GM23338 (cell line): ENCODE measurements at regions not wholly inside any gene's neighbourhood (a gene's known extent, or its start where the extent isn't known, plus 50 kb on each side); places are given as distances from the start of the nearest gene placed in this dataset.

Source experiments
- EZH2phosphoT487 ChIP-seq: fragments of 200-600 bp; sonication (generic); IDR thresholded peaks from one replicate; pipeline ENCODE4 v1.8.1; 2018; ENCODE audit warnings: antibody characterized with exemption; ENCODE audit not compliant: unreplicated experiment
- JUNB ChIP-seq: IDR thresholded peaks from one replicate; pipeline ENCODE4 v1.6.1; 2016; ENCODE audit warnings: antibody characterized with exemption; ENCODE audit not compliant: unreplicated experiment
- POLR2AphosphoS5 ChIP-seq: IDR thresholded peaks from 2 replicates; pipeline ENCODE4 v1.6.1; 2016; ENCODE audit warnings: antibody characterized with exemption, low read depth
- STAT1 ChIP-seq: IDR thresholded peaks from one replicate; pipeline ENCODE4 v1.6.1; 2016; ENCODE audit warnings: antibody characterized with exemption; ENCODE audit not compliant: unreplicated experiment
- TF ChIP-seq, protein P1 (sequence below): fragments of 250-450 bp; sonication (Bioruptor Pico); IDR thresholded peaks from 2 replicates; pipeline ENCODE4 v1.5.0; 2020; ENCODE audit warnings: mild to moderate bottlenecking, moderate library complexity
- TF ChIP-seq, protein P2 (sequence below): IDR thresholded peaks from 2 replicates; pipeline ENCODE4 v1.6.1; 2016; ENCODE audit warnings: antibody characterized with exemption
- TF ChIP-seq, protein P3 (sequence below), 2 experiments: fragments of 200-600 bp in 1 of 2; sonication (generic) in 1 of 2; conservative IDR thresholded peaks; 2 replicates each; pipeline versions ENCODE4 v1.5.1 to v1.6.1; 2016 to 2017; ENCODE audit warnings: antibody characterized with exemption in 2 of 2, low read depth in 2 of 2, mild to moderate bottlenecking in 2 of 2, moderate library complexity in 1 of 2

DNA sequence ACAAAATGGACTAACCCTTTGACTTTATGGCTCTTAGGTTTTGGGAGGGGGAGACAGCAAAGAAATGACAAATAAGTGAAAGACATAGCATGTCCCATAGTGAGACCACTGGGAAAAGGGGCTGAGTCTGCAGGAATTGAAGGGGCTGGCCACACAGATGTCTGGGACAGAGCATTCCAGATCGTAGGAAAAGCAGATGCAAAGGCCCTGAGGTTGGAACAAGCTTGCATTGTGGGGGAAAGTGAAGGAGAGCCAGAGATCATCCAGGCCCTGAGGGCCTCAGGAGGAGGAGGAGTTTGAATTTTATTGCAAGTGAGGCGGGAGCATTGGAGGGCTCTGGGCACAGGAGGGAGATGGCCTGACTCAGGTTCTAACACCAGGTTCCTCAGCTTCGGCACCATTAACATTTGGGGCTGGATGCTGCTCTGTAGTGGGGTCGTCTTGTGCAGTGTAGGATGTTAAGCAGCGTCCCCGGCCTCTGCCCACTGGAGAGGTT is 97.5 kb downstream of the CEBPB start (continued):
- TF ChIP-seq, protein P1, sequence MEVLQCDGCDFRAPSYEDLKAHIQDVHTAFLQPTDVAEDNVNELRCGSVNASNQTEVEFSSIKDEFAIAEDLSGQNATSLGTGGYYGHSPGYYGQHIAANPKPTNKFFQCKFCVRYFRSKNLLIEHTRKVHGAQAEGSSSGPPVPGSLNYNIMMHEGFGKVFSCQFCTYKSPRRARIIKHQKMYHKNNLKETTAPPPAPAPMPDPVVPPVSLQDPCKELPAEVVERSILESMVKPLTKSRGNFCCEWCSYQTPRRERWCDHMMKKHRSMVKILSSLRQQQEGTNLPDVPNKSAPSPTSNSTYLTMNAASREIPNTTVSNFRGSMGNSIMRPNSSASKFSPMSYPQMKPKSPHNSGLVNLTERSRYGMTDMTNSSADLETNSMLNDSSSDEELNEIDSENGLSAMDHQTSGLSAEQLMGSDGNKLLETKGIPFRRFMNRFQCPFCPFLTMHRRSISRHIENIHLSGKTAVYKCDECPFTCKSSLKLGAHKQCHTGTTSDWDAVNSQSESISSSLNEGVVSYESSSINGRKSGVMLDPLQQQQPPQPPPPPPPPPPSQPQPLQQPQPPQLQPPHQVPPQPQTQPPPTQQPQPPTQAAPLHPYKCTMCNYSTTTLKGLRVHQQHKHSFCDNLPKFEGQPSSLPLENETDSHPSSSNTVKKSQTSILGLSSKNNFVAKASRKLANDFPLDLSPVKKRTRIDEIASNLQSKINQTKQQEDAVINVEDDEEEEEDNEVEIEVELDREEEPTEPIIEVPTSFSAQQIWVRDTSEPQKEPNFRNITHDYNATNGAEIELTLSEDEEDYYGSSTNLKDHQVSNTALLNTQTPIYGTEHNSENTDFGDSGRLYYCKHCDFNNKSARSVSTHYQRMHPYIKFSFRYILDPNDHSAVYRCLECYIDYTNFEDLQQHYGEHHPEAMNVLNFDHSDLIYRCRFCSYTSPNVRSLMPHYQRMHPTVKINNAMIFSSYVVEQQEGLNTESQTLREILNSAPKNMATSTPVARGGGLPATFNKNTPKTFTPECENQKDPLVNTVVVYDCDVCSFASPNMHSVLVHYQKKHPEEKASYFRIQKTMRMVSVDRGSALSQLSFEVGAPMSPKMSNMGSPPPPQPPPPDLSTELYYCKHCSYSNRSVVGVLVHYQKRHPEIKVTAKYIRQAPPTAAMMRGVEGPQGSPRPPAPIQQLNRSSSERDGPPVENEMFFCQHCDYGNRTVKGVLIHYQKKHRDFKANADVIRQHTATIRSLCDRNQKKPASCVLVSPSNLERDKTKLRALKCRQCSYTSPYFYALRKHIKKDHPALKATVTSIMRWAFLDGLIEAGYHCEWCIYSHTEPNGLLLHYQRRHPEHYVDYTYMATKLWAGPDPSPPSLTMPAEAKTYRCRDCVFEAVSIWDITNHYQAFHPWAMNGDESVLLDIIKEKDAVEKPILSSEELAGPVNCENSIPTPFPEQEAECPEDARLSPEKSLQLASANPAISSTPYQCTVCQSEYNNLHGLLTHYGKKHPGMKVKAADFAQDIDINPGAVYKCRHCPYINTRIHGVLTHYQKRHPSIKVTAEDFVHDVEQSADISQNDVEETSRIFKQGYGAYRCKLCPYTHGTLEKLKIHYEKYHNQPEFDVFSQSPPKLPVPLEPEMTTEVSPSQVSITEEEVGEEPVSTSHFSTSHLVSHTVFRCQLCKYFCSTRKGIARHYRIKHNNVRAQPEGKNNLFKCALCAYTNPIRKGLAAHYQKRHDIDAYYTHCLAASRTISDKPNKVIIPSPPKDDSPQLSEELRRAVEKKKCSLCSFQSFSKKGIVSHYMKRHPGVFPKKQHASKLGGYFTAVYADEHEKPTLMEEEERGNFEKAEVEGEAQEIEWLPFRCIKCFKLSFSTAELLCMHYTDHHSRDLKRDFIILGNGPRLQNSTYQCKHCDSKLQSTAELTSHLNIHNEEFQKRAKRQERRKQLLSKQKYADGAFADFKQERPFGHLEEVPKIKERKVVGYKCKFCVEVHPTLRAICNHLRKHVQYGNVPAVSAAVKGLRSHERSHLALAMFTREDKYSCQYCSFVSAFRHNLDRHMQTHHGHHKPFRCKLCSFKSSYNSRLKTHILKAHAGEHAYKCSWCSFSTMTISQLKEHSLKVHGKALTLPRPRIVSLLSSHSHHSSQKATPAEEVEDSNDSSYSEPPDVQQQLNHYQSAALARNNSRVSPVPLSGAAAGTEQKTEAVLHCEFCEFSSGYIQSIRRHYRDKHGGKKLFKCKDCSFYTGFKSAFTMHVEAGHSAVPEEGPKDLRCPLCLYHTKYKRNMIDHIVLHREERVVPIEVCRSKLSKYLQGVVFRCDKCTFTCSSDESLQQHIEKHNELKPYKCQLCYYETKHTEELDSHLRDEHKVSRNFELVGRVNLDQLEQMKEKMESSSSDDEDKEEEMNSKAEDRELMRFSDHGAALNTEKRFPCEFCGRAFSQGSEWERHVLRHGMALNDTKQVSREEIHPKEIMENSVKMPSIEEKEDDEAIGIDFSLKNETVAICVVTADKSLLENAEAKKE (CRISPR knock-in tag): no peak
- no peak for TF ChIP-seq POLR2AphosphoS5
- TF ChIP-seq, protein P2, sequence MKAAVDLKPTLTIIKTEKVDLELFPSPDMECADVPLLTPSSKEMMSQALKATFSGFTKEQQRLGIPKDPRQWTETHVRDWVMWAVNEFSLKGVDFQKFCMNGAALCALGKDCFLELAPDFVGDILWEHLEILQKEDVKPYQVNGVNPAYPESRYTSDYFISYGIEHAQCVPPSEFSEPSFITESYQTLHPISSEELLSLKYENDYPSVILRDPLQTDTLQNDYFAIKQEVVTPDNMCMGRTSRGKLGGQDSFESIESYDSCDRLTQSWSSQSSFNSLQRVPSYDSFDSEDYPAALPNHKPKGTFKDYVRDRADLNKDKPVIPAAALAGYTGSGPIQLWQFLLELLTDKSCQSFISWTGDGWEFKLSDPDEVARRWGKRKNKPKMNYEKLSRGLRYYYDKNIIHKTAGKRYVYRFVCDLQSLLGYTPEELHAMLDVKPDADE: no peak
- TF ChIP-seq JUNB: no peak
- TF ChIP-seq EZH2phosphoT487: no peak
- TF ChIP-seq, protein P3, sequence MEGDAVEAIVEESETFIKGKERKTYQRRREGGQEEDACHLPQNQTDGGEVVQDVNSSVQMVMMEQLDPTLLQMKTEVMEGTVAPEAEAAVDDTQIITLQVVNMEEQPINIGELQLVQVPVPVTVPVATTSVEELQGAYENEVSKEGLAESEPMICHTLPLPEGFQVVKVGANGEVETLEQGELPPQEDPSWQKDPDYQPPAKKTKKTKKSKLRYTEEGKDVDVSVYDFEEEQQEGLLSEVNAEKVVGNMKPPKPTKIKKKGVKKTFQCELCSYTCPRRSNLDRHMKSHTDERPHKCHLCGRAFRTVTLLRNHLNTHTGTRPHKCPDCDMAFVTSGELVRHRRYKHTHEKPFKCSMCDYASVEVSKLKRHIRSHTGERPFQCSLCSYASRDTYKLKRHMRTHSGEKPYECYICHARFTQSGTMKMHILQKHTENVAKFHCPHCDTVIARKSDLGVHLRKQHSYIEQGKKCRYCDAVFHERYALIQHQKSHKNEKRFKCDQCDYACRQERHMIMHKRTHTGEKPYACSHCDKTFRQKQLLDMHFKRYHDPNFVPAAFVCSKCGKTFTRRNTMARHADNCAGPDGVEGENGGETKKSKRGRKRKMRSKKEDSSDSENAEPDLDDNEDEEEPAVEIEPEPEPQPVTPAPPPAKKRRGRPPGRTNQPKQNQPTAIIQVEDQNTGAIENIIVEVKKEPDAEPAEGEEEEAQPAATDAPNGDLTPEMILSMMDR (conservative IDR thresholded peaks at IDR 0.05; ENCODE audit: low read depth in 2 of 2): no peak
- TF ChIP-seq STAT1: no peak
